ENCODE measurements at regions not wholly inside any gene's neighbourhood (a gene's known extent, or its start where the extent isn't known, plus 50 kb on each side); places are given as distances from the start of the nearest gene placed in this dataset.
A peak's percentile ranks its signal among the peaks of the same experiment; 100 is the strongest.

DNA sequence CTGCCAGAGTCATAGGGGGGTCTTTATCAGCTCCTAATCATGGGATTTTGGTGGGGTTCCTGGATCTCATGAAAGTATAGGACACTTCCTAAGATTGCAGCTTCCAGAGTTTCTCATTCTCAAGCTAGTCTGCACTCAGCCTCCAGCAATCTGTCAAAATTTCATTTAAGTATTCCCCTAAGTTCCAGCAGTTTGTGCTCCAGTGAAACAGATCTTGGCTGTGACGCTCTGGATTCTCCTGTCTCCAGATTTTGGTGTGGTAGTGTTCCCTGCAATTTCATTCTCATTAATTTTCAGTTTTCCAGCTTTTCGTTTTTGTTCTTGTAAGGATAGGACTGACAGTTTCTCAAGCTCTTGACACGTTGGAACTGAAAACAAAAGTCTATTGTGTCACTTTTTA is 908.9 kb upstream of the MIR17HG start:
- no peak for DNase-seq (ENCODE audit: low read depth, low spot score)
- Histone ChIP-seq H3K9me3 (ENCODE audit: control insufficient read depth, insufficient read depth, low read length) (no peaks in the 10 kb centered on the region), H3K27ac (ENCODE audit: low read depth, low read length) (no peak overlapping the region), H3K4me3 (ENCODE audit: low read depth, low read length) (no peak overlapping the region), H3K27me3 (ENCODE audit: control insufficient read depth, insufficient read depth, low read length) (no peaks in the 10 kb centered on the region)
- ChIA-PET POLR2A (no interaction called here), CTCF (no interaction called here)
- TF ChIP-seq, protein P1, sequence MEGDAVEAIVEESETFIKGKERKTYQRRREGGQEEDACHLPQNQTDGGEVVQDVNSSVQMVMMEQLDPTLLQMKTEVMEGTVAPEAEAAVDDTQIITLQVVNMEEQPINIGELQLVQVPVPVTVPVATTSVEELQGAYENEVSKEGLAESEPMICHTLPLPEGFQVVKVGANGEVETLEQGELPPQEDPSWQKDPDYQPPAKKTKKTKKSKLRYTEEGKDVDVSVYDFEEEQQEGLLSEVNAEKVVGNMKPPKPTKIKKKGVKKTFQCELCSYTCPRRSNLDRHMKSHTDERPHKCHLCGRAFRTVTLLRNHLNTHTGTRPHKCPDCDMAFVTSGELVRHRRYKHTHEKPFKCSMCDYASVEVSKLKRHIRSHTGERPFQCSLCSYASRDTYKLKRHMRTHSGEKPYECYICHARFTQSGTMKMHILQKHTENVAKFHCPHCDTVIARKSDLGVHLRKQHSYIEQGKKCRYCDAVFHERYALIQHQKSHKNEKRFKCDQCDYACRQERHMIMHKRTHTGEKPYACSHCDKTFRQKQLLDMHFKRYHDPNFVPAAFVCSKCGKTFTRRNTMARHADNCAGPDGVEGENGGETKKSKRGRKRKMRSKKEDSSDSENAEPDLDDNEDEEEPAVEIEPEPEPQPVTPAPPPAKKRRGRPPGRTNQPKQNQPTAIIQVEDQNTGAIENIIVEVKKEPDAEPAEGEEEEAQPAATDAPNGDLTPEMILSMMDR (IDR thresholded peaks at IDR 0.05; ENCODE audit: low read depth, low read length), result no peak

DNA sequence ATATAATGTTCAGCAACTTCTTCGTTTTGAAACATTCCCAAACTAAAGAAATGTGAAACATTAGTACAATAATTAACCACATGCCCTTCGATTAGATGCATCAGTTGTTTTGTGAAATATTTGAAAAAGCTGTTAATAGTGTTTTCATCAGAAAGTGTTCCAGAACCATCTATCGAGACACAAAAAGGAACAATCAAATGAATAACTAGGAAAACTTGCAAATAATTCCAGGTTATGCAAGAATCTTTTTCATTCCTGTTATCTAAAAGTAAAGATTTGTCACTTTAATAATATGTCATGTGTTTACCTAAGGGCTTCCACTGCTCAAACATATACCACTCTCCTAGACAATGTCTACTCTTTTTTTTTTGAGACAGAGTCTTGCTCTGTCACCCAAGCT is 904.2 kb upstream of the MIR17HG start:
- no peak for DNase-seq (ENCODE audit: low read depth, low spot score)
- ChIA-PET CTCF (no interaction called here), POLR2A (no interaction called here)
- Histone ChIP-seq H3K27ac (ENCODE audit: low read depth, low read length) (no peak overlapping the region), H3K4me3 (ENCODE audit: low read depth, low read length) (no peak overlapping the region), H3K9me3 (ENCODE audit: control insufficient read depth, insufficient read depth, low read length) (no peaks in the 10 kb centered on the region), H3K27me3 (ENCODE audit: control insufficient read depth, insufficient read depth, low read length) (no peaks in the 10 kb centered on the region)
- TF ChIP-seq, protein P1 (IDR thresholded peaks at IDR 0.05; ENCODE audit: low read depth, low read length), result no peak

DNA sequence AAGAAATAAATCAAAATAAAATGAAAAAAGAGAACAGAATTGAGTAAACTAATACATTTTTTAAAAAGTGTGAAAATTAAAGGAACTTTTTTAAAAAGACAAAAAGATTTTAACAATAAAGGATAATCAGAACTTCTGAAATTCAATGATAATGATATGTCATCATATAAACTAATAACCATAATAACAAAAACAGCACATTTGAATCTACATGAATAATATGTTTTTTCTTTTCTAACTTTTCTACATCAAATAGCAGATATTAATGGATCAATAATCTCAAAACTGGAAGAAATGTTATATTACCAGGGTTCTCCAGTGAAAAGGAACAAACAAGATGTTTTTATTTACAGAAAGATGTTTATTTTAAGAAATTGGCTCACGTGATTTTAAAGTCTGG is 903.3 kb upstream of the MIR17HG start:
- Histone ChIP-seq H3K9me3 (ENCODE audit: control insufficient read depth, insufficient read depth, low read length) (no peaks in the 10 kb centered on the region), H3K4me3 (ENCODE audit: low read depth, low read length) (no peak overlapping the region), H3K27me3 (ENCODE audit: control insufficient read depth, insufficient read depth, low read length) (no peaks in the 10 kb centered on the region), H3K27ac (ENCODE audit: low read depth, low read length) (no peak overlapping the region)
- no peak for DNase-seq (ENCODE audit: low read depth, low spot score)
- TF ChIP-seq, protein P1 (IDR thresholded peaks at IDR 0.05; ENCODE audit: low read depth, low read length), result no peak
- CTCF ChIA-PET, result no interaction called here
- POLR2A ChIA-PET, result no interaction called here

DNA sequence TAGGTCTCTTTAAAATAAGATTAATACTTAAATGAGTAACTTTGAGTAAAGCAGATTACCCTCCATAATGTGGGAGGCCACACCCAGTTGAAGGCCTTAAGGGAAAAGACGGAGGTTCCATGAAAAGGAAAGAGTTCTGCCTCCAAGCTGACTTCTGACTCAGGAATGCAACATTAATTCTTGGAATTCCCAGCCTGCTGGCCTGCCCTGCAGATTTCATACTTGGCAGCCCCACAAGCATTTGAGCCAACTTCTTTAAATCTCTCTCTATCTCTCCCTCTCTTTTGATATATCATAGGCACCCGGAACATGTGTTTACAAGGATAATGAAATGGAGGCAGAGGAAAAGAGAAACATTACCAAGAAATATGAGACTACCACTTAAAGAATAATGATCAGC is 902.3 kb upstream of the MIR17HG start:
- Histone ChIP-seq H3K9me3 (ENCODE audit: control insufficient read depth, insufficient read depth, low read length) (no peaks in the 10 kb centered on the region), H3K4me3 (ENCODE audit: low read depth, low read length) (no peak overlapping the region), H3K27me3 (ENCODE audit: control insufficient read depth, insufficient read depth, low read length) (no peaks in the 10 kb centered on the region), H3K27ac (ENCODE audit: low read depth, low read length) (no peak overlapping the region)
- TF ChIP-seq, protein P1 (IDR thresholded peaks at IDR 0.05; ENCODE audit: low read depth, low read length), result no peak
- ChIA-PET CTCF (no interaction called here), POLR2A (no interaction called here)
- peak; percentile 79 for DNase-seq (ENCODE audit: low read depth, low spot score)

DNA sequence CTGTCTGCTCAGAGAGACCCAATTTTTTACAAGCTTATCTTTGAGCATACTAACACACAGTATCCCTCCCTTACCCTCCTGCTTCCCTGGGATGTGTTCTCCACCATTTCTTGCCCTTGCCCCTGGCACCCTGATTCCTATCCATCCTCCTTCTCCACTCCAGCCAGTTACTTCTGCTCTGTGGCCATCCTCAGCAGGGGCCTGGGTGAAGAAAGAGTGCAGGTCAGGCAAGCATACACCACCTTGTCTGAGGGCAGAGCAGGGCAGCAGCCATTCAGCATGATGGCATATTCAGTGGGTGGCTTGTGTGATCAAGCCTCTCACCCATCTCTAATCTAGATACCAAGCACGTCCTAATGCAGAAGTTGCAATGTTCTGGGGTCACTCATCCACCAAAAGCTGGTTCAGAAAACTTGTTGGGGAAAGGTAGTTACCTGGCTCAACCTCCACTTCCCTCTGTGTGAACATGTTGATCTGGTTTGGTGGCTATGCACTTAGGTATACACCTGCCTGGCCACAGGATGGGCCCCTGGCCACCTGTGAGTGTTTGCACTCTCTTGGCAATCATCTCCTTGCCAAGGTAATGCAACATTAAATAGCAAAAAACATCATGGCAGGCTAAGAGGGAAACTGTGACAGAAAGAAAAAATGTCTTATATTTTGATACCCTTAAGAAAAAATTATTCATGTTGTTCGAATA is 900.3 kb upstream of the MIR17HG start:
- H3K27ac ChIP-seq (ENCODE audit: low read depth, low read length), result no peak overlapping the region
- TF ChIP-seq, protein P1 (IDR thresholded peaks at IDR 0.05; ENCODE audit: low read depth, low read length), result no peak
- DNase-seq (ENCODE audit: low read depth, low spot score), result no peak
- ChIA-PET POLR2A (no interaction called here), CTCF (no interaction called here)
- no peaks in the 10 kb centered on the region for H3K27me3 ChIP-seq (ENCODE audit: control insufficient read depth, insufficient read depth, low read length)
- H3K4me3 ChIP-seq (ENCODE audit: low read depth, low read length), result no peak overlapping the region
- H3K9me3 ChIP-seq (ENCODE audit: control insufficient read depth, insufficient read depth, low read length), result no peaks in the 10 kb centered on the region

Data from AG04450 (cell line).